ENCODE measurements at regions not wholly inside any gene's neighbourhood (a gene's known extent, or its start where the extent isn't known, plus 50 kb on each side); places are given as distances from the start of the nearest gene placed in this dataset.

GRCh38 chr3:164452707-164453106 is 625.6 kb downstream of the SI start:
- Mint-ChIP-seq H3K36me3 (ENCODE audit: low read depth) (no peaks in the 10 kb centered on the region), H3K9me3 (peaks cover 3% of the 10 kb centered on the region), H3K27me3 (ENCODE audit: low read depth) (no peaks in the 10 kb centered on the region), H3K27ac (ENCODE audit: unreplicated experiment) (no peak overlapping the region), H3K4me3 (no peak overlapping the region), H3K4me1 (no peaks in the 10 kb centered on the region)
- no peak for DNase-seq (ENCODE audit: low read depth, low spot score)
- TF ChIP-seq CTCF (conservative IDR thresholded peaks at IDR 0.05): no peak

- TF ChIP-seq CTCF (conservative IDR thresholded peaks at IDR 0.05): no peak
- H3K27me3 Mint-ChIP-seq (ENCODE audit: low read depth): no peaks in the 10 kb centered on the region
- no peak for DNase-seq (ENCODE audit: low read depth, low spot score)
- H3K4me1 Mint-ChIP-seq: no peaks in the 10 kb centered on the region
- no peak overlapping the region for H3K4me3 Mint-ChIP-seq
- no peak overlapping the region for H3K27ac Mint-ChIP-seq (ENCODE audit: unreplicated experiment)
- H3K36me3 Mint-ChIP-seq (ENCODE audit: low read depth): no peaks in the 10 kb centered on the region
- peaks cover 8% of the 10 kb centered on the region for H3K9me3 Mint-ChIP-seq
These were observed 627.0 kb downstream of the SI start for GRCh38 chr3:164451072-164451910.

- H3K9me3 Mint-ChIP-seq: peaks cover 8% of the 10 kb centered on the region
- no peaks in the 10 kb centered on the region for H3K36me3 Mint-ChIP-seq (ENCODE audit: low read depth)
- no peaks in the 10 kb centered on the region for H3K27me3 Mint-ChIP-seq (ENCODE audit: low read depth)
- no peak for TF ChIP-seq CTCF (conservative IDR thresholded peaks at IDR 0.05)
- no peak for DNase-seq (ENCODE audit: low read depth, low spot score)
- no peak overlapping the region for H3K4me3 Mint-ChIP-seq
- H3K4me1 Mint-ChIP-seq: no peaks in the 10 kb centered on the region
- no peak overlapping the region for H3K27ac Mint-ChIP-seq (ENCODE audit: unreplicated experiment)
These were observed 627.9 kb downstream of the SI start for GRCh38 chr3:164450276-164450905.

- Mint-ChIP-seq H3K9me3 (no peaks in the 10 kb centered on the region), H3K4me3 (no peak overlapping the region), H3K36me3 (ENCODE audit: low read depth) (no peaks in the 10 kb centered on the region), H3K27me3 (ENCODE audit: low read depth) (no peaks in the 10 kb centered on the region), H3K27ac (ENCODE audit: unreplicated experiment) (no peak overlapping the region), H3K4me1 (no peaks in the 10 kb centered on the region)
- no peak for DNase-seq (ENCODE audit: low read depth, low spot score)
- TF ChIP-seq CTCF (conservative IDR thresholded peaks at IDR 0.05): no peak
These were observed 659.1 kb downstream of the SI start for GRCh38 chr3:164419220-164419619.

- peaks cover under 1% of the 10 kb centered on the region for H3K9me3 Mint-ChIP-seq
- H3K36me3 Mint-ChIP-seq (ENCODE audit: low read depth): no peaks in the 10 kb centered on the region
- H3K27me3 Mint-ChIP-seq (ENCODE audit: low read depth): no peaks in the 10 kb centered on the region
- H3K4me1 Mint-ChIP-seq: no peaks in the 10 kb centered on the region
- no peak for DNase-seq (ENCODE audit: low read depth, low spot score)
- H3K4me3 Mint-ChIP-seq: no peak overlapping the region
- TF ChIP-seq CTCF (conservative IDR thresholded peaks at IDR 0.05): no peak
- H3K27ac Mint-ChIP-seq (ENCODE audit: unreplicated experiment): no peak overlapping the region
These were observed 659.9 kb downstream of the SI start for GRCh38 chr3:164418414-164418813.

All from neural crest cell (in vitro differentiated cells).